Mesendoderm (in vitro differentiated cells): ENCODE measurements at regions not wholly inside any gene's neighbourhood (a gene's known extent, or its start where the extent isn't known, plus 50 kb on each side); places are given as distances from the start of the nearest gene placed in this dataset.
"Not testable (repeated sequence)": the region's sequence is repeated elsewhere in the genome, so short reads cannot be mapped to it uniquely, and the experiment has no call there.

Experiments used
- DNase-seq: peaks from one replicate; pipeline ENCODE4 v3.0.0; 2013
- H2AK5ac ChIP-seq: 2 replicates; pipeline ENCODE4 v1.6.1; 2013; ENCODE audit warnings: low read length, inconsistent platforms
- H2BK120ac ChIP-seq: 2 replicates; pipeline ENCODE4 v1.6.1; 2013; ENCODE audit warnings: low read depth, mild to moderate bottlenecking, low read length, moderate library complexity, mixed read lengths
- H2BK15ac ChIP-seq: replicated peaks from 2 replicates; pipeline ENCODE4 v1.6.1; 2013; ENCODE audit warnings: low read depth, mild to moderate bottlenecking, moderate library complexity
- H2BK5ac ChIP-seq: 2 replicates; pipeline ENCODE4 v1.6.1; 2013; ENCODE audit warnings: low read length, inconsistent platforms
- H3K18ac ChIP-seq: 2 replicates; pipeline ENCODE4 v1.6.1; 2013; ENCODE audit warnings: mild to moderate bottlenecking, low read length, mixed read lengths
- H3K23ac ChIP-seq: one replicate; pipeline ENCODE4 v1.6.1; 2013; ENCODE audit warnings: low read length
- H3K27ac ChIP-seq: 2 replicates; pipeline ENCODE4 v1.5.1; 2013; ENCODE audit warnings: low read depth, mild to moderate bottlenecking, inconsistent platforms, low read length, moderate library complexity
- H3K27me3 ChIP-seq: 2 replicates; pipeline ENCODE4 v1.6.1; 2013; ENCODE audit warnings: low read length, control low read depth, mild to moderate bottlenecking, inconsistent platforms; ENCODE audit not compliant: insufficient read depth, poor library complexity
- H3K36me3 ChIP-seq: 2 replicates; pipeline ENCODE4 v1.6.1; 2013; ENCODE audit warnings: low read length, inconsistent platforms; ENCODE audit not compliant: control insufficient read depth, insufficient read depth
- H3K4ac ChIP-seq: one replicate; pipeline ENCODE4 v1.6.1; 2013; ENCODE audit warnings: low read depth, mild to moderate bottlenecking, low read length, moderate library complexity
- H3K4me1 ChIP-seq: 2 replicates; pipeline ENCODE4 v1.6.1; 2013; ENCODE audit warnings: low read depth, low read length, inconsistent platforms; ENCODE audit not compliant: control insufficient read depth
- H3K4me2 ChIP-seq: 2 replicates; pipeline ENCODE4 v1.6.1; 2013; ENCODE audit warnings: low read length
- H3K4me3 ChIP-seq: 2 replicates; pipeline ENCODE4 v1.5.1; 2013; ENCODE audit warnings: mild to moderate bottlenecking, low read length
- H3K56ac ChIP-seq: one replicate; pipeline ENCODE4 v1.6.1; 2013; ENCODE audit warnings: low read length
- H3K79me1 ChIP-seq: 2 replicates; pipeline ENCODE4 v1.6.1; 2013; ENCODE audit warnings: low read length, inconsistent platforms
- H3K79me2 ChIP-seq: 2 replicates; pipeline ENCODE4 v1.6.1; 2013; ENCODE audit warnings: mild to moderate bottlenecking, low read length; ENCODE audit not compliant: control insufficient read depth, insufficient read depth
- H3K9ac ChIP-seq: 2 replicates; pipeline ENCODE4 v1.6.1; 2013; ENCODE audit warnings: low read length, inconsistent platforms
- H4K5ac ChIP-seq: one replicate; pipeline ENCODE4 v1.6.1; 2013; ENCODE audit warnings: low read length
- H4K8ac ChIP-seq: one replicate; pipeline ENCODE4 v1.6.1; 2013; ENCODE audit warnings: low read depth, mild to moderate bottlenecking, control low read depth, low read length, moderate library complexity
- WGBS: extraction: QIAGEN DNeasy Blood & Tissue Kit; methylation state at CpG from one replicate; pipeline ENCODE4 v1.1.7; 2013; ENCODE audit warnings: low lambda C conversion rate, missing lambda C conversion rate; ENCODE audit not compliant: insufficient coverage; ENCODE audit errors: extremely low coverage; 5-methylcytosine and 5-hydroxymethylcytosine counted together

GRCh38 chr6:121549736-121550135, 114.3 kb downstream of the GJA1 start:
- no CpG with 5 or more reads among the region's 3 CpGs for WGBS
- Histone ChIP-seq H3K4ac (no peak overlapping the region), H3K79me1 (no peaks in the 10 kb centered on the region), H3K23ac (no peak overlapping the region), H4K8ac (no peak overlapping the region), H2BK120ac (no peak overlapping the region), H3K56ac (no peak overlapping the region), H3K27me3 (no peaks in the 10 kb centered on the region), H3K79me2 (no peaks in the 10 kb centered on the region), H2BK5ac (no peak overlapping the region), H3K4me2 (no peak overlapping the region), H2AK5ac (no peak overlapping the region), H4K5ac (no peak overlapping the region), H3K4me1 (no peaks in the 10 kb centered on the region), H3K27ac (no peak overlapping the region), H3K36me3 (no peaks in the 10 kb centered on the region), H3K4me3 (no peak overlapping the region), H3K18ac (no peak overlapping the region), H2BK15ac (no peak overlapping the region), H3K9ac (no peak overlapping the region)
- no peak for DNase-seq

GRCh38 chr6:121550491-121551010, 115.1 kb downstream of the GJA1 start:
- Histone ChIP-seq H2BK120ac (no peak overlapping the region), H3K79me1 (no peaks in the 10 kb centered on the region), H3K23ac (no peak overlapping the region), H3K79me2 (no peaks in the 10 kb centered on the region), H3K36me3 (no peaks in the 10 kb centered on the region), H2BK15ac (no peak overlapping the region), H3K27ac (no peak overlapping the region), H4K8ac (no peak overlapping the region), H3K4me3 (no peak overlapping the region), H2AK5ac (no peak overlapping the region), H3K18ac (no peak overlapping the region), H2BK5ac (no peak overlapping the region), H3K9ac (no peak overlapping the region), H3K4ac (no peak overlapping the region), H3K4me2 (no peak overlapping the region), H4K5ac (no peak overlapping the region), H3K27me3 (no peaks in the 10 kb centered on the region), H3K4me1 (no peaks in the 10 kb centered on the region), H3K56ac (no peak overlapping the region)
- no peak for DNase-seq
- WGBS, result no CpG with 5 or more reads among the region's 3 CpGs

- no peaks in the 10 kb centered on the region for H3K36me3 ChIP-seq
- H3K18ac ChIP-seq, result no peak overlapping the region
- H2AK5ac ChIP-seq, result no peak overlapping the region
- H3K4me2 ChIP-seq, result no peak overlapping the region
- no peak overlapping the region for H3K56ac ChIP-seq
- no peak overlapping the region for H2BK15ac ChIP-seq
- H3K4ac ChIP-seq, result no peak overlapping the region
- H3K79me1 ChIP-seq, result no peaks in the 10 kb centered on the region
- no peak overlapping the region for H2BK120ac ChIP-seq
- H3K4me1 ChIP-seq, result no peaks in the 10 kb centered on the region
- no CpG with 5 or more reads among the region's 4 CpGs for WGBS
- no peak overlapping the region for H3K4me3 ChIP-seq
- H2BK5ac ChIP-seq, result no peak overlapping the region
- no peaks in the 10 kb centered on the region for H3K27me3 ChIP-seq
- H4K5ac ChIP-seq, result no peak overlapping the region
- H4K8ac ChIP-seq, result no peak overlapping the region
- H3K79me2 ChIP-seq, result no peaks in the 10 kb centered on the region
- no peak for DNase-seq
- no peak overlapping the region for H3K23ac ChIP-seq
- H3K27ac ChIP-seq, result no peak overlapping the region
- H3K9ac ChIP-seq, result no peak overlapping the region
These were observed 119.8 kb downstream of the GJA1 start for GRCh38 chr6:121555201-121555600.

GRCh38 chr6:121556149-121556548, 120.7 kb downstream of the GJA1 start:
- H3K18ac ChIP-seq, H4K8ac ChIP-seq, H2BK15ac ChIP-seq, H4K5ac ChIP-seq, H3K79me1 ChIP-seq, H2BK120ac ChIP-seq, H3K27ac ChIP-seq, H2BK5ac ChIP-seq, H3K23ac ChIP-seq, H3K36me3 ChIP-seq, H3K4me2 ChIP-seq, H3K27me3 ChIP-seq, H3K79me2 ChIP-seq, DNase-seq, H2AK5ac ChIP-seq, H3K9ac ChIP-seq, H3K4ac ChIP-seq, H3K4me1 ChIP-seq, H3K4me3 ChIP-seq, H3K56ac ChIP-seq: not testable (repeated sequence)
- WGBS, result no CpG with 5 or more reads among the region's 3 CpGs

GRCh38 chr6:121557146-121557940, 121.9 kb downstream of the GJA1 start:
- no peak for DNase-seq
- Histone ChIP-seq H3K4ac (no peak overlapping the region), H4K5ac (no peak overlapping the region), H3K18ac (no peak overlapping the region), H3K79me1 (no peaks in the 10 kb centered on the region), H3K4me3 (no peak overlapping the region), H3K79me2 (no peaks in the 10 kb centered on the region), H2AK5ac (no peak overlapping the region), H3K23ac (no peak overlapping the region), H2BK5ac (no peak overlapping the region), H3K27me3 (no peaks in the 10 kb centered on the region), H3K4me1 (no peaks in the 10 kb centered on the region), H2BK120ac (no peak overlapping the region), H3K4me2 (no peak overlapping the region), H2BK15ac (peak overlapping the region; percentile 45), H3K56ac (no peak overlapping the region), H4K8ac (no peak overlapping the region), H3K27ac (no peak overlapping the region), H3K9ac (no peak overlapping the region), H3K36me3 (no peaks in the 10 kb centered on the region)
- WGBS, result no CpG with 5 or more reads among the region's 2 CpGs
